DMS114 treated with DMSO at 0.1 percent for 48 hours (cell line): ENCODE measurements at regions not wholly inside any gene's neighbourhood (a gene's known extent, or its start where the extent isn't known, plus 50 kb on each side); places are given as distances from the start of the nearest gene placed in this dataset.

Experiments used
- DNase-seq: peaks from one replicate; lab custom pipeline; 2025; ENCODE audit not compliant: unreplicated experiment; lab: John Stamatoyannopoulos, UW

- DNase-seq: no peak
Observed at GRCh38 chr5:115072266-115073064, 97.2 kb downstream of the TRIM36 start.

GRCh38 chr5:115070737-115071136 lies 99.0 kb downstream of the TRIM36 start:
- no peak for DNase-seq

GRCh38 chr5:115069087-115069968 lies 100.4 kb downstream of the TRIM36 start:
- peak; percentile 48 for DNase-seq

- DNase-seq: no peak
Observed at GRCh38 chr5:115068239-115069086, 101.2 kb downstream of the TRIM36 start.

- no peak for DNase-seq
Observed at GRCh38 chr5:115064380-115064779, 105.3 kb downstream of the TRIM36 start.

- DNase-seq: no peak
Observed at GRCh38 chr5:115054387-115054951, 115.2 kb downstream of the TRIM36 start.

GRCh38 chr5:115052948-115053347 lies 116.8 kb downstream of the TRIM36 start:
- DNase-seq: no peak

- no peak for DNase-seq
Observed at GRCh38 chr5:115050866-115051265, 118.8 kb downstream of the TRIM36 start.

- peak; percentile 3 for DNase-seq
Observed at GRCh38 chr5:115033861-115034260, 135.8 kb downstream of the TRIM36 start.

- DNase-seq: no peak
Observed at GRCh38 chr5:115028557-115028956, 141.2 kb downstream of the TRIM36 start.

GRCh38 chr5:115024922-115025321 lies 144.8 kb downstream of the TRIM36 start:
- no peak for DNase-seq

GRCh38 chr5:115022303-115022702 lies 147.4 kb downstream of the TRIM36 start:
- no peak for DNase-seq

GRCh38 chr5:115016646-115017045 lies 153.1 kb downstream of the TRIM36 start:
- DNase-seq: no peak

- no peak for DNase-seq
Observed at GRCh38 chr5:114999176-114999575, 170.5 kb downstream of the TRIM36 start.

GRCh38 chr5:114989512-114989911 lies 180.2 kb downstream of the TRIM36 start:
- no peak for DNase-seq

GRCh38 chr5:114988096-114988495 lies 181.6 kb downstream of the TRIM36 start:
- no peak for DNase-seq

- no peak for DNase-seq
Observed at GRCh38 chr5:114984796-114985195, 184.9 kb downstream of the TRIM36 start.

GRCh38 chr5:114981111-114981510 lies 188.6 kb downstream of the TRIM36 start:
- no peak for DNase-seq

- no peak for DNase-seq
Observed at GRCh38 chr5:114977979-114978573, 191.6 kb downstream of the TRIM36 start.

- DNase-seq: no peak
Observed at GRCh38 chr5:114969482-114969881, 200.2 kb downstream of the TRIM36 start.
